ENCODE measurements at regions not wholly inside any gene's neighbourhood (a gene's known extent, or its start where the extent isn't known, plus 50 kb on each side); places are given as distances from the start of the nearest gene placed in this dataset.

- Histone ChIP-seq H2AFZ (no peak overlapping the region), H3K36me3 (ENCODE audit: insufficient read depth) (no peaks in the 10 kb centered on the region), H3K27ac (ENCODE audit: low read depth) (no peak overlapping the region), H3K27me3 (ENCODE audit: insufficient read depth) (no peaks in the 10 kb centered on the region), H3K4me2 (no peak overlapping the region), H4K20me1 (replicated peaks; ENCODE audit: insufficient read depth) (no peaks in the 10 kb centered on the region), H3K9me2 (ENCODE audit: insufficient read depth) (0 out of 2 replicates have a peak, but pooled peaks cover 3% of the 10 kb centered on the region), H3K4me1 (ENCODE audit: insufficient read depth) (no peaks in the 10 kb centered on the region), H3K79me2 (replicated peaks; ENCODE audit: insufficient read depth) (no peaks in the 10 kb centered on the region), H3F3A (replicated peaks; ENCODE audit: low read depth) (no peaks in the 10 kb centered on the region), H3K4me3 (no peak overlapping the region)
- Mint-ChIP-seq H3K4me3 (no peak overlapping the region), H3K27me3 (ENCODE audit: insufficient read depth, low read depth, poor library complexity) (no peaks in the 10 kb centered on the region), H3K4me1 (no peaks in the 10 kb centered on the region), H3K36me3 (ENCODE audit: low read depth) (no peaks in the 10 kb centered on the region), H3K9me3 (no peaks in the 10 kb centered on the region), H3K27ac (no peak overlapping the region)
- DNase-seq (ENCODE audit: low spot score) (no peak), ATAC-seq (no peak)
- TF ChIP-seq NANOG (IDR thresholded peaks at IDR 0.05; ENCODE audit: borderline replicate concordance): no peak
- TF ChIP-seq ZNF331 (CRISPR knock-in tag; IDR thresholded peaks at IDR 0.05; ENCODE audit: low read depth): no peak
- no peak for TF ChIP-seq CREB1 (CRISPR knock-in tag; IDR thresholded peaks at IDR 0.05; ENCODE audit: low read depth)
- TF ChIP-seq, protein P1, sequence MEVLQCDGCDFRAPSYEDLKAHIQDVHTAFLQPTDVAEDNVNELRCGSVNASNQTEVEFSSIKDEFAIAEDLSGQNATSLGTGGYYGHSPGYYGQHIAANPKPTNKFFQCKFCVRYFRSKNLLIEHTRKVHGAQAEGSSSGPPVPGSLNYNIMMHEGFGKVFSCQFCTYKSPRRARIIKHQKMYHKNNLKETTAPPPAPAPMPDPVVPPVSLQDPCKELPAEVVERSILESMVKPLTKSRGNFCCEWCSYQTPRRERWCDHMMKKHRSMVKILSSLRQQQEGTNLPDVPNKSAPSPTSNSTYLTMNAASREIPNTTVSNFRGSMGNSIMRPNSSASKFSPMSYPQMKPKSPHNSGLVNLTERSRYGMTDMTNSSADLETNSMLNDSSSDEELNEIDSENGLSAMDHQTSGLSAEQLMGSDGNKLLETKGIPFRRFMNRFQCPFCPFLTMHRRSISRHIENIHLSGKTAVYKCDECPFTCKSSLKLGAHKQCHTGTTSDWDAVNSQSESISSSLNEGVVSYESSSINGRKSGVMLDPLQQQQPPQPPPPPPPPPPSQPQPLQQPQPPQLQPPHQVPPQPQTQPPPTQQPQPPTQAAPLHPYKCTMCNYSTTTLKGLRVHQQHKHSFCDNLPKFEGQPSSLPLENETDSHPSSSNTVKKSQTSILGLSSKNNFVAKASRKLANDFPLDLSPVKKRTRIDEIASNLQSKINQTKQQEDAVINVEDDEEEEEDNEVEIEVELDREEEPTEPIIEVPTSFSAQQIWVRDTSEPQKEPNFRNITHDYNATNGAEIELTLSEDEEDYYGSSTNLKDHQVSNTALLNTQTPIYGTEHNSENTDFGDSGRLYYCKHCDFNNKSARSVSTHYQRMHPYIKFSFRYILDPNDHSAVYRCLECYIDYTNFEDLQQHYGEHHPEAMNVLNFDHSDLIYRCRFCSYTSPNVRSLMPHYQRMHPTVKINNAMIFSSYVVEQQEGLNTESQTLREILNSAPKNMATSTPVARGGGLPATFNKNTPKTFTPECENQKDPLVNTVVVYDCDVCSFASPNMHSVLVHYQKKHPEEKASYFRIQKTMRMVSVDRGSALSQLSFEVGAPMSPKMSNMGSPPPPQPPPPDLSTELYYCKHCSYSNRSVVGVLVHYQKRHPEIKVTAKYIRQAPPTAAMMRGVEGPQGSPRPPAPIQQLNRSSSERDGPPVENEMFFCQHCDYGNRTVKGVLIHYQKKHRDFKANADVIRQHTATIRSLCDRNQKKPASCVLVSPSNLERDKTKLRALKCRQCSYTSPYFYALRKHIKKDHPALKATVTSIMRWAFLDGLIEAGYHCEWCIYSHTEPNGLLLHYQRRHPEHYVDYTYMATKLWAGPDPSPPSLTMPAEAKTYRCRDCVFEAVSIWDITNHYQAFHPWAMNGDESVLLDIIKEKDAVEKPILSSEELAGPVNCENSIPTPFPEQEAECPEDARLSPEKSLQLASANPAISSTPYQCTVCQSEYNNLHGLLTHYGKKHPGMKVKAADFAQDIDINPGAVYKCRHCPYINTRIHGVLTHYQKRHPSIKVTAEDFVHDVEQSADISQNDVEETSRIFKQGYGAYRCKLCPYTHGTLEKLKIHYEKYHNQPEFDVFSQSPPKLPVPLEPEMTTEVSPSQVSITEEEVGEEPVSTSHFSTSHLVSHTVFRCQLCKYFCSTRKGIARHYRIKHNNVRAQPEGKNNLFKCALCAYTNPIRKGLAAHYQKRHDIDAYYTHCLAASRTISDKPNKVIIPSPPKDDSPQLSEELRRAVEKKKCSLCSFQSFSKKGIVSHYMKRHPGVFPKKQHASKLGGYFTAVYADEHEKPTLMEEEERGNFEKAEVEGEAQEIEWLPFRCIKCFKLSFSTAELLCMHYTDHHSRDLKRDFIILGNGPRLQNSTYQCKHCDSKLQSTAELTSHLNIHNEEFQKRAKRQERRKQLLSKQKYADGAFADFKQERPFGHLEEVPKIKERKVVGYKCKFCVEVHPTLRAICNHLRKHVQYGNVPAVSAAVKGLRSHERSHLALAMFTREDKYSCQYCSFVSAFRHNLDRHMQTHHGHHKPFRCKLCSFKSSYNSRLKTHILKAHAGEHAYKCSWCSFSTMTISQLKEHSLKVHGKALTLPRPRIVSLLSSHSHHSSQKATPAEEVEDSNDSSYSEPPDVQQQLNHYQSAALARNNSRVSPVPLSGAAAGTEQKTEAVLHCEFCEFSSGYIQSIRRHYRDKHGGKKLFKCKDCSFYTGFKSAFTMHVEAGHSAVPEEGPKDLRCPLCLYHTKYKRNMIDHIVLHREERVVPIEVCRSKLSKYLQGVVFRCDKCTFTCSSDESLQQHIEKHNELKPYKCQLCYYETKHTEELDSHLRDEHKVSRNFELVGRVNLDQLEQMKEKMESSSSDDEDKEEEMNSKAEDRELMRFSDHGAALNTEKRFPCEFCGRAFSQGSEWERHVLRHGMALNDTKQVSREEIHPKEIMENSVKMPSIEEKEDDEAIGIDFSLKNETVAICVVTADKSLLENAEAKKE (CRISPR knock-in tag; IDR thresholded peaks at IDR 0.05): no peak
- TF ChIP-seq JUNB (IDR thresholded peaks at IDR 0.05; ENCODE audit: unreplicated experiment): no peak
- TF ChIP-seq, protein P2, sequence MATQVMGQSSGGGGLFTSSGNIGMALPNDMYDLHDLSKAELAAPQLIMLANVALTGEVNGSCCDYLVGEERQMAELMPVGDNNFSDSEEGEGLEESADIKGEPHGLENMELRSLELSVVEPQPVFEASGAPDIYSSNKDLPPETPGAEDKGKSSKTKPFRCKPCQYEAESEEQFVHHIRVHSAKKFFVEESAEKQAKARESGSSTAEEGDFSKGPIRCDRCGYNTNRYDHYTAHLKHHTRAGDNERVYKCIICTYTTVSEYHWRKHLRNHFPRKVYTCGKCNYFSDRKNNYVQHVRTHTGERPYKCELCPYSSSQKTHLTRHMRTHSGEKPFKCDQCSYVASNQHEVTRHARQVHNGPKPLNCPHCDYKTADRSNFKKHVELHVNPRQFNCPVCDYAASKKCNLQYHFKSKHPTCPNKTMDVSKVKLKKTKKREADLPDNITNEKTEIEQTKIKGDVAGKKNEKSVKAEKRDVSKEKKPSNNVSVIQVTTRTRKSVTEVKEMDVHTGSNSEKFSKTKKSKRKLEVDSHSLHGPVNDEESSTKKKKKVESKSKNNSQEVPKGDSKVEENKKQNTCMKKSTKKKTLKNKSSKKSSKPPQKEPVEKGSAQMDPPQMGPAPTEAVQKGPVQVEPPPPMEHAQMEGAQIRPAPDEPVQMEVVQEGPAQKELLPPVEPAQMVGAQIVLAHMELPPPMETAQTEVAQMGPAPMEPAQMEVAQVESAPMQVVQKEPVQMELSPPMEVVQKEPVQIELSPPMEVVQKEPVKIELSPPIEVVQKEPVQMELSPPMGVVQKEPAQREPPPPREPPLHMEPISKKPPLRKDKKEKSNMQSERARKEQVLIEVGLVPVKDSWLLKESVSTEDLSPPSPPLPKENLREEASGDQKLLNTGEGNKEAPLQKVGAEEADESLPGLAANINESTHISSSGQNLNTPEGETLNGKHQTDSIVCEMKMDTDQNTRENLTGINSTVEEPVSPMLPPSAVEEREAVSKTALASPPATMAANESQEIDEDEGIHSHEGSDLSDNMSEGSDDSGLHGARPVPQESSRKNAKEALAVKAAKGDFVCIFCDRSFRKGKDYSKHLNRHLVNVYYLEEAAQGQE (IDR thresholded peaks at IDR 0.05; ENCODE audit: unreplicated experiment): no peak
- TF ChIP-seq ETS1 (IDR thresholded peaks at IDR 0.05): no peak
- TF ChIP-seq, protein P3, sequence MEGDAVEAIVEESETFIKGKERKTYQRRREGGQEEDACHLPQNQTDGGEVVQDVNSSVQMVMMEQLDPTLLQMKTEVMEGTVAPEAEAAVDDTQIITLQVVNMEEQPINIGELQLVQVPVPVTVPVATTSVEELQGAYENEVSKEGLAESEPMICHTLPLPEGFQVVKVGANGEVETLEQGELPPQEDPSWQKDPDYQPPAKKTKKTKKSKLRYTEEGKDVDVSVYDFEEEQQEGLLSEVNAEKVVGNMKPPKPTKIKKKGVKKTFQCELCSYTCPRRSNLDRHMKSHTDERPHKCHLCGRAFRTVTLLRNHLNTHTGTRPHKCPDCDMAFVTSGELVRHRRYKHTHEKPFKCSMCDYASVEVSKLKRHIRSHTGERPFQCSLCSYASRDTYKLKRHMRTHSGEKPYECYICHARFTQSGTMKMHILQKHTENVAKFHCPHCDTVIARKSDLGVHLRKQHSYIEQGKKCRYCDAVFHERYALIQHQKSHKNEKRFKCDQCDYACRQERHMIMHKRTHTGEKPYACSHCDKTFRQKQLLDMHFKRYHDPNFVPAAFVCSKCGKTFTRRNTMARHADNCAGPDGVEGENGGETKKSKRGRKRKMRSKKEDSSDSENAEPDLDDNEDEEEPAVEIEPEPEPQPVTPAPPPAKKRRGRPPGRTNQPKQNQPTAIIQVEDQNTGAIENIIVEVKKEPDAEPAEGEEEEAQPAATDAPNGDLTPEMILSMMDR (conservative IDR thresholded peaks at IDR 0.05; ENCODE audit: low read depth in 2 of 2): no peak
- TF ChIP-seq EZH2 (IDR thresholded peaks at IDR 0.05; ENCODE audit: low read depth, unreplicated experiment): no peak
- TF ChIP-seq STAT1 (IDR thresholded peaks at IDR 0.05; ENCODE audit: unreplicated experiment): no peak
- no peak for TF ChIP-seq ZNF114 (CRISPR knock-in tag; IDR thresholded peaks at IDR 0.05)
- no peak for TF ChIP-seq EZH2phosphoT487 (IDR thresholded peaks at IDR 0.05; ENCODE audit: unreplicated experiment)
- TF ChIP-seq POLR2AphosphoS5 (IDR thresholded peaks at IDR 0.05; ENCODE audit: low read depth): no peak
Measured at GRCh38 chr6:112459758-112460304, 112.7 kb downstream of the RFPL4B start.
